Hepatocyte (in vitro differentiated cells): ENCODE measurements at regions not wholly inside any gene's neighbourhood (a gene's known extent, or its start where the extent isn't known, plus 50 kb on each side); places are given as distances from the start of the nearest gene placed in this dataset.

ENCODE experiments used
- CTCF ChIP-seq: fragments of 200-600 bp; sonication (generic); IDR thresholded peaks from 2 replicates; pipeline ENCODE4 v1.5.1; 2016; ENCODE audit warnings: antibody characterized with exemption, mild to moderate bottlenecking; ENCODE audit not compliant: poor library complexity
- EZH2 ChIP-seq: fragments of 200-600 bp; sonication (generic); IDR thresholded peaks from 2 replicates; pipeline ENCODE4 v1.6.1; 2016; ENCODE audit warnings: antibody characterized with exemption, mild to moderate bottlenecking, borderline replicate concordance
- EZH2phosphoT487 ChIP-seq: fragments of 200-600 bp; sonication (generic); IDR thresholded peaks from one replicate; pipeline ENCODE4 v1.6.1; 2018; ENCODE audit warnings: antibody characterized with exemption, mild to moderate bottlenecking, low read depth, moderate library complexity; ENCODE audit not compliant: unreplicated experiment, severe bottlenecking

DNA sequence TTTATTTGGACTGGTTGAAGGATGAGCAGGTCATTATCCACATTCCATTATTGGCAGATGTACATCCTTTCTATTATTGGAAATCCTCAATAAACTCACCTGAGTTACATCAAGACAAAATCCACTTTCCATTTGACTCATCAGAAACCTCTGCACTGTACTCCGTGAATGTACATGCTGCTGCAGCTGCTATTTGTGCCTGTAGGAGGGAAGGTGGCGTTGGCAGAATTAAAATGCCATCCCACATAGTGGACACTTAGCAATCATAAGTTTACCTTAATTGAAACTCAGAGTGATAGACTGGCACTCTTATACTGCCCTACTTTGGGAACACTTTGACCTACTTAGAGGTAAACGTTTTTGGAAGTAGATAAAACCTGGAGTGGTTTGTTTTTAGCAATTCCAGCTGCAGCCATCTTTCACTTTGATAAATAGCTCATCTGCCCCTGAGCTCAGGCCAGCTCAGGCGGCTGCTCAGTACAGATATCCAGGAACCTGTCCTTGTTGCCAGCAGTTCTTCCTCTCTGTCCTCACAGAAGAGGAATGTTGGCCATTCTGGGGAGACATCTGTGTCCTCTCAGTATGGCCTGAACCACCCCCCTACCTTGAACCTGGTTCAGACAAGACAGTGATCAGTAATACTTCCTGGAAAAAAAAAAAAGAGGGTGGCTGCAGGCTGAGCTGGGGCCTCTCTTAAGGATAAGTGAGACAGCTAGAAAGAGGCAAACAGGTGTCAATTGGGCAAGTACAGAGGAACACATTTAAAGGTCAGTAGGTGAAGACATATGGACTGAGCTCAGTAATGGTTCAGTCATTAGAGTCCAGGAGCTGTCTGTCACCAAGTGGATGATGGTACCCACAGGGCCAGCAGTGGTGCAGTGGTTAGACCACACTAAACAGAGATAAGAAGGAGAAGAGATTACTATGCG is 153.4 kb upstream of the UMPS start:
- no peak for TF ChIP-seq CTCF
- TF ChIP-seq EZH2phosphoT487: no peak
- no peak for TF ChIP-seq EZH2
